ENCODE measurements at regions not wholly inside any gene's neighbourhood (a gene's known extent, or its start where the extent isn't known, plus 50 kb on each side); places are given as distances from the start of the nearest gene placed in this dataset.

- Histone ChIP-seq H3K4me1 (ENCODE audit: insufficient read depth, low read length, poor library complexity, severe bottlenecking) (no peaks in the 10 kb centered on the region), H3K9me3 (ENCODE audit: low read depth, low read length, poor library complexity, severe bottlenecking) (no peaks in the 10 kb centered on the region), H3K27me3 (replicated peaks; ENCODE audit: insufficient read depth, low read depth, low read length, poor library complexity) (no peaks in the 10 kb centered on the region), H3K36me3 (ENCODE audit: insufficient read depth, low read length, poor library complexity, severe bottlenecking) (no peaks in the 10 kb centered on the region), H3K4me3 (ENCODE audit: low read depth, low read length, poor library complexity, severe bottlenecking) (no peak overlapping the region), H3K27ac (ENCODE audit: low read depth, low read length, poor library complexity, severe bottlenecking) (no peak overlapping the region)
- ChIA-PET POLR2A (ENCODE audit: low non-redundant PET) (no interaction called here), CTCF (no interaction called here)
- intact Hi-C loops (cut with micrococcal nuclease; ENCODE audit: unreplicated experiment), result no loop called here
- TF ChIP-seq CTCF (conservative IDR thresholded peaks at IDR 0.05; ENCODE audit: low read depth, low read length) (no peak), EZH2 (IDR thresholded peaks at IDR 0.05; ENCODE audit: borderline replicate concordance, low read depth, low read length, poor library complexity, severe bottlenecking) (no peak)
- no TSS peak for BruUV-seq (replicated peaks)
- no peak for DNase-seq (ENCODE audit: low spot score)
Measured at GRCh38 chr22:40121461-40121860, 56.3 kb upstream of the TNRC6B start.

- no peak for TF ChIP-seq EZH2 (IDR thresholded peaks at IDR 0.05; ENCODE audit: borderline replicate concordance, low read depth, low read length, poor library complexity, severe bottlenecking)
- TF ChIP-seq CTCF (conservative IDR thresholded peaks at IDR 0.05; ENCODE audit: low read depth, low read length), result no peak
- no peak overlapping the region for H3K4me3 ChIP-seq (ENCODE audit: low read depth, low read length, poor library complexity, severe bottlenecking)
- intact Hi-C loops (cut with micrococcal nuclease; ENCODE audit: unreplicated experiment), result no loop called here
- ChIA-PET POLR2A (ENCODE audit: low non-redundant PET) (no interaction called here), CTCF (no interaction called here)
- BruUV-seq (replicated peaks), result no TSS peak
- H3K9me3 ChIP-seq (ENCODE audit: low read depth, low read length, poor library complexity, severe bottlenecking), result no peaks in the 10 kb centered on the region
- no peaks in the 10 kb centered on the region for H3K36me3 ChIP-seq (ENCODE audit: insufficient read depth, low read length, poor library complexity, severe bottlenecking)
- H3K4me1 ChIP-seq (ENCODE audit: insufficient read depth, low read length, poor library complexity, severe bottlenecking), result no peaks in the 10 kb centered on the region
- H3K27me3 ChIP-seq (replicated peaks; ENCODE audit: insufficient read depth, low read depth, low read length, poor library complexity), result no peaks in the 10 kb centered on the region
- H3K27ac ChIP-seq (ENCODE audit: low read depth, low read length, poor library complexity, severe bottlenecking), result no peak overlapping the region
- DNase-seq (ENCODE audit: low spot score), result no peak
Measured at GRCh38 chr22:40122792-40123191, 54.9 kb upstream of the TNRC6B start.

GRCh38 chr22:40123387-40123786 is 54.3 kb upstream of the TNRC6B start:
- no peak overlapping the region for H3K27ac ChIP-seq (ENCODE audit: low read depth, low read length, poor library complexity, severe bottlenecking)
- TF ChIP-seq CTCF (conservative IDR thresholded peaks at IDR 0.05; ENCODE audit: low read depth, low read length) (no peak), EZH2 (IDR thresholded peaks at IDR 0.05; ENCODE audit: borderline replicate concordance, low read depth, low read length, poor library complexity, severe bottlenecking) (no peak)
- no TSS peak for BruUV-seq (replicated peaks)
- peak; percentile 49 for DNase-seq (ENCODE audit: low spot score)
- no peaks in the 10 kb centered on the region for H3K9me3 ChIP-seq (ENCODE audit: low read depth, low read length, poor library complexity, severe bottlenecking)
- no peaks in the 10 kb centered on the region for H3K4me1 ChIP-seq (ENCODE audit: insufficient read depth, low read length, poor library complexity, severe bottlenecking)
- ChIA-PET POLR2A (ENCODE audit: low non-redundant PET) (no interaction called here), CTCF (no interaction called here)
- H3K27me3 ChIP-seq (replicated peaks; ENCODE audit: insufficient read depth, low read depth, low read length, poor library complexity), result no peaks in the 10 kb centered on the region
- H3K36me3 ChIP-seq (ENCODE audit: insufficient read depth, low read length, poor library complexity, severe bottlenecking), result no peaks in the 10 kb centered on the region
- intact Hi-C loops (cut with micrococcal nuclease; ENCODE audit: unreplicated experiment), result no loop called here
- no peak overlapping the region for H3K4me3 ChIP-seq (ENCODE audit: low read depth, low read length, poor library complexity, severe bottlenecking)
